Keratinocyte (primary cell): ENCODE measurements at regions not wholly inside any gene's neighbourhood (a gene's known extent, or its start where the extent isn't known, plus 50 kb on each side); places are given as distances from the start of the nearest gene placed in this dataset.

ENCODE experiments used
- EZH2 ChIP-seq: IDR thresholded peaks from one replicate; pipeline ENCODE4 v1.6.1; 2012; ENCODE audit warnings: inconsistent platforms, mild to moderate bottlenecking, low read length, moderate library complexity
- TF ChIP-seq, protein P1 (sequence below), 3 experiments: IDR thresholded peaks in 1 of 3; conservative IDR thresholded peaks in 1 of 3; optimal IDR thresholded peaks in 1 of 3; 2 replicates in 2 of 3; 3 replicates in 1 of 3; pipeline versions ENCODE3 to v1.5.1; 2011; ENCODE audit warnings: low read length in 3 of 3, mild to moderate bottlenecking in 3 of 3, moderate library complexity in 2 of 3, control low read depth in 1 of 3, inconsistent platforms in 1 of 3; ENCODE audit not compliant: insufficient read depth in 2 of 3; ENCODE audit errors: extremely low read depth in 1 of 3

DNA sequence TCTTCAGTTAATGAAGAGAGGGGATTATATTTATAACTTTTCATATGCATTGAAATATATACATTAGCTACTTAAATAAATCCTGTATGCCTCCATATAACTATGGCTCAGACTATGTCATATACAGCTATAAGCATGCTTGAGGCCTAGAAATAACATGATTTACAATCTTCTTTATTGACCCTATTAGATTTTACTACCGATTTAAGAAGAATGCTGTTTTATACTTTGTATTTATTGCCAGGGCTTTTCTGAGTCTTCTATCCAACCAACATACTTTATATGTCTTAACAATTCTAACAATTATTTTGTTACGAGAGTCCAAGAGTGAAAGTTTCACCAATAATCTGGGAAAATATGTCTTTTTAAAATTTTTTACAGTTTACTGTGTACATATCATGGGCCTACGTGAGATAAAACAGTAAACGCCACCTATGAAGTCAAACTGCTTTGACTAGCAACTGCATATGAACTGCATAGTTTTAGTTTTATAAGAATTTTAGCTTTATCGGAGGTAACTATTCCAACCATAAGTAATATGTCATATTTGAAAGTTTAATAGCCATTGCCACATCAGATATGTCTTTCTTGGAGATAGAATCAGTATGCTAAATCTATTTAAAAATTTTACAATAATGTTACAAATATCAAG, 861.0 kb downstream of the USP25 start:
- TF ChIP-seq, protein P1, sequence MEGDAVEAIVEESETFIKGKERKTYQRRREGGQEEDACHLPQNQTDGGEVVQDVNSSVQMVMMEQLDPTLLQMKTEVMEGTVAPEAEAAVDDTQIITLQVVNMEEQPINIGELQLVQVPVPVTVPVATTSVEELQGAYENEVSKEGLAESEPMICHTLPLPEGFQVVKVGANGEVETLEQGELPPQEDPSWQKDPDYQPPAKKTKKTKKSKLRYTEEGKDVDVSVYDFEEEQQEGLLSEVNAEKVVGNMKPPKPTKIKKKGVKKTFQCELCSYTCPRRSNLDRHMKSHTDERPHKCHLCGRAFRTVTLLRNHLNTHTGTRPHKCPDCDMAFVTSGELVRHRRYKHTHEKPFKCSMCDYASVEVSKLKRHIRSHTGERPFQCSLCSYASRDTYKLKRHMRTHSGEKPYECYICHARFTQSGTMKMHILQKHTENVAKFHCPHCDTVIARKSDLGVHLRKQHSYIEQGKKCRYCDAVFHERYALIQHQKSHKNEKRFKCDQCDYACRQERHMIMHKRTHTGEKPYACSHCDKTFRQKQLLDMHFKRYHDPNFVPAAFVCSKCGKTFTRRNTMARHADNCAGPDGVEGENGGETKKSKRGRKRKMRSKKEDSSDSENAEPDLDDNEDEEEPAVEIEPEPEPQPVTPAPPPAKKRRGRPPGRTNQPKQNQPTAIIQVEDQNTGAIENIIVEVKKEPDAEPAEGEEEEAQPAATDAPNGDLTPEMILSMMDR (optimal IDR thresholded peaks at IDR 0.05 in 1 of 3, IDR thresholded peaks at IDR 0.05 in 1 of 3, conservative IDR thresholded peaks at IDR 0.05 in 1 of 3; ENCODE audit: extremely low read depth in 1 of 3, insufficient read depth in 2 of 3, low read length in 3 of 3), result no peak
- no peak for TF ChIP-seq EZH2
